GM19455 (cell line): ENCODE measurements at regions not wholly inside any gene's neighbourhood (a gene's known extent, or its start where the extent isn't known, plus 50 kb on each side); places are given as distances from the start of the nearest gene placed in this dataset.

Experiments
- ATAC-seq: cut with Tn5 transposase; IDR thresholded peaks from one replicate; pipeline ENCODE4 v1.9.1; 2021; ENCODE audit not compliant: unreplicated experiment

GRCh38 chr6:5946701-5947100, 60.0 kb downstream of the NRN1 start:
- no peak for ATAC-seq

GRCh38 chr6:5946181-5946580, 60.5 kb downstream of the NRN1 start:
- ATAC-seq, result no peak

GRCh38 chr6:5943591-5943990, 63.1 kb downstream of the NRN1 start:
- ATAC-seq, result no peak

- no peak for ATAC-seq
Observed at GRCh38 chr6:5942591-5942990, 64.1 kb downstream of the NRN1 start.

- ATAC-seq, result no peak
Observed at GRCh38 chr6:5941188-5941587, 65.5 kb downstream of the NRN1 start.

- no peak for ATAC-seq
Observed at GRCh38 chr6:5938934-5939333, 67.8 kb downstream of the NRN1 start.

GRCh38 chr6:5937936-5938706, 68.6 kb downstream of the NRN1 start:
- ATAC-seq, result no peak

- no peak for ATAC-seq
Observed at GRCh38 chr6:5937169-5937909, 69.4 kb downstream of the NRN1 start.

- ATAC-seq, result no peak
Observed at GRCh38 chr6:5936631-5937030, 70.1 kb downstream of the NRN1 start.

- ATAC-seq, result no peak
Observed at GRCh38 chr6:5936140-5936539, 70.6 kb downstream of the NRN1 start.

- ATAC-seq, result no peak
Observed at GRCh38 chr6:5930968-5931367, 75.8 kb downstream of the NRN1 start.

GRCh38 chr6:5930143-5930770, 76.5 kb downstream of the NRN1 start:
- ATAC-seq, result no peak

- no peak for ATAC-seq
Observed at GRCh38 chr6:5923840-5924239, 82.9 kb downstream of the NRN1 start.

- ATAC-seq, result no peak
Observed at GRCh38 chr6:5922230-5922629, 84.5 kb downstream of the NRN1 start.

GRCh38 chr6:5909721-5910120, 97.0 kb downstream of the NRN1 start:
- no peak for ATAC-seq

GRCh38 chr6:5906842-5907241, 99.9 kb downstream of the NRN1 start:
- ATAC-seq, result no peak

GRCh38 chr6:5906340-5906670, 100.4 kb downstream of the NRN1 start:
- no peak for ATAC-seq

GRCh38 chr6:5905431-5906339, 101.0 kb downstream of the NRN1 start:
- ATAC-seq, result no peak

GRCh38 chr6:5904532-5904931, 102.2 kb downstream of the NRN1 start:
- no peak for ATAC-seq

GRCh38 chr6:5899216-5900045, 107.3 kb downstream of the NRN1 start:
- no peak for ATAC-seq
